Inferior parietal cortex (tissue), 1 donor: ENCODE measurements at regions not wholly inside any gene's neighbourhood (a gene's known extent, or its start where the extent isn't known, plus 50 kb on each side); places are given as distances from the start of the nearest gene placed in this dataset.

Source experiments
- DNase-seq: peaks from one replicate; pipeline ENCODE4 v3.0.0-alpha.2; 2016; ENCODE audit errors: extremely low spot score

- no peak for DNase-seq
Measured at GRCh38 chr11:80077113-80077512, 636.3 kb upstream of the TENM4 start.

GRCh38 chr11:80074837-80075236 lies 634.0 kb upstream of the TENM4 start:
- DNase-seq, result no peak

GRCh38 chr11:80066291-80066690 lies 625.5 kb upstream of the TENM4 start:
- no peak for DNase-seq

GRCh38 chr11:80065086-80065485 lies 624.3 kb upstream of the TENM4 start:
- DNase-seq, result no peak

GRCh38 chr11:80061056-80061455 lies 620.2 kb upstream of the TENM4 start:
- DNase-seq, result no peak

GRCh38 chr11:80054582-80055165 lies 613.8 kb upstream of the TENM4 start:
- DNase-seq, result no peak

GRCh38 chr11:80048513-80048912 lies 607.7 kb upstream of the TENM4 start:
- no peak for DNase-seq

- DNase-seq, result no peak
Measured at GRCh38 chr11:80041136-80042000, 600.5 kb upstream of the TENM4 start.

- no peak for DNase-seq
Measured at GRCh38 chr11:80034801-80035200, 594.0 kb upstream of the TENM4 start.

- no peak for DNase-seq
Measured at GRCh38 chr11:80031014-80031600, 590.3 kb upstream of the TENM4 start.

- DNase-seq, result no peak
Measured at GRCh38 chr11:80028998-80029397, 588.2 kb upstream of the TENM4 start.

- no peak for DNase-seq
Measured at GRCh38 chr11:80024119-80024518, 583.3 kb upstream of the TENM4 start.

GRCh38 chr11:80023386-80023785 lies 582.6 kb upstream of the TENM4 start:
- DNase-seq, result no peak

- no peak for DNase-seq
Measured at GRCh38 chr11:80010536-80010935, 569.7 kb upstream of the TENM4 start.

GRCh38 chr11:80009081-80009480 lies 568.3 kb upstream of the TENM4 start:
- DNase-seq, result no peak

GRCh38 chr11:80007616-80008015 lies 566.8 kb upstream of the TENM4 start:
- no peak for DNase-seq

- no peak for DNase-seq
Measured at GRCh38 chr11:79990141-79990540, 549.3 kb upstream of the TENM4 start.

- DNase-seq, result no peak
Measured at GRCh38 chr11:79982185-79982584, 541.4 kb upstream of the TENM4 start.

- no peak for DNase-seq
Measured at GRCh38 chr11:79980916-79981315, 540.1 kb upstream of the TENM4 start.

- no peak for DNase-seq
Measured at GRCh38 chr11:79973721-79974617, 533.1 kb upstream of the TENM4 start.

- no peak for DNase-seq
Measured at GRCh38 chr11:79971255-79971654, 530.4 kb upstream of the TENM4 start.

GRCh38 chr11:79966592-79966991 lies 525.8 kb upstream of the TENM4 start:
- DNase-seq, result no peak
